C4-2B (cell line): ENCODE measurements at regions not wholly inside any gene's neighbourhood (a gene's known extent, or its start where the extent isn't known, plus 50 kb on each side); places are given as distances from the start of the nearest gene placed in this dataset.

Experiments
- H3K27ac ChIP-seq: fragments of 450-650 bp; 2 replicates; pipeline ENCODE4 v1.5.1; 2017
- CTCF ChIP-seq: fragments of 450-650 bp; conservative IDR thresholded peaks from 2 replicates; pipeline ENCODE4 v1.5.1; 2017; ENCODE audit warnings: mild to moderate bottlenecking
- ZFX ChIP-seq: fragments of 450-650 bp; IDR thresholded peaks from 2 replicates; pipeline ENCODE4 v1.6.1; 2017

DNA sequence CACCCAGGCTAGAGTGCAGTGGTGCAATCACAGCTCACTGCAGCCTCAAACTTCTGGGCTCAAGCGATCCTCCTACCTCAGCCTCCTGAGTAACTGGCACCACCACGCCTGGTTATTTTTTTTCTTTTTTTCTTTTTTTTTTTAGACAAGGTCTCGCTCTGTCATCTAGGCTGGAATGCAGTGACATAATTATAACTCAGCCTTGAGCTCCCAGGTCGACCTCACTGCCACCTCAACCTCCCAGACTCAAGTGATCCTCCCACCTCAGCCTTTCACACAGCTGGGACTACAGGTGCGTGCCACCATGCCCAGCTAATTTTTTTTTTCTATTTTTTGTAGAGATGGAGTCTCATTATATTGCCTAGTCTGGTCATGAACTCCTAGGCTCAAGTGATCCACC lies 66.9 kb upstream of the ECE1 start:
- TF ChIP-seq ZFX, result no peak
- no peak for TF ChIP-seq CTCF
- no peak overlapping the region for H3K27ac ChIP-seq

DNA sequence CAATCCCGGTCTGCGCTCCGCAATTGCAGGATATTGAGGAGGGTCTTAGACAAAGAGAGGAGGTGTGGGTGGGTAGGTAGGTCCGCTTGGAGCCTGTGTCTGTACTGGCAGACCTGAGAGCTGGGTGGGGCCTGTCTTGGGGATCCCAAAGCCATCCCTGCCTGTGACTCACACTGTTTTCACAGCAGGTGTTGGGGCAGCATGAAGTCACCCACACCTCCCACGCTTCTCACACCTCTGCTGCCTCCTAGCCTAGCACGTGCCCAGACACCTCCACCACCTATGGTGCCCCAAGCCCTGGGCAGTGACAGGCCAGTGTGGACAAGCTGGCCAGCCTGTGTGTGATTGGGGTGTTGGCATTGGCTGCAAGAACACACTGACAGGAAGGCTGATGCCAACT lies 65.7 kb upstream of the ECE1 start:
- TF ChIP-seq ZFX (no peak), CTCF (no peak)
- no peak overlapping the region for H3K27ac ChIP-seq

DNA sequence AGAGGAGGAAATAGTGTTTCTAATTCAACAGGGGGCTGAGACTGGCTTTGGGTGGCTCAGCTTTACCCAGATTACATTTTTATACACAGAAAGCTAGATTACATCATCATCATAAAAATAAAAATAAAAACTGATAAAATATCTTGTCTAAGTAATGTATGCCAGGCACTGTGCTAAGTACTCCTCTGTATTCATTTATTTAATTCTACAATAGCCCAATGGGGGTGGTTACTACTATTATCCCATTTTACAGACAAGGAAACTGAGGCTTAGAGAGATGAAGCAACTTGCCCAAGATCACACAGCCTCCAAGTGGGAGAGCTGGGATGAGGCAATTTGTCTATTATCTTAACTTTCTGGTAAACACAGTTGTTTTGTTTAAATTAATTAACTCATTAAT lies 62.3 kb upstream of the ECE1 start:
- TF ChIP-seq ZFX, result no peak
- TF ChIP-seq CTCF, result no peak
- H3K27ac ChIP-seq, result no peak overlapping the region

DNA sequence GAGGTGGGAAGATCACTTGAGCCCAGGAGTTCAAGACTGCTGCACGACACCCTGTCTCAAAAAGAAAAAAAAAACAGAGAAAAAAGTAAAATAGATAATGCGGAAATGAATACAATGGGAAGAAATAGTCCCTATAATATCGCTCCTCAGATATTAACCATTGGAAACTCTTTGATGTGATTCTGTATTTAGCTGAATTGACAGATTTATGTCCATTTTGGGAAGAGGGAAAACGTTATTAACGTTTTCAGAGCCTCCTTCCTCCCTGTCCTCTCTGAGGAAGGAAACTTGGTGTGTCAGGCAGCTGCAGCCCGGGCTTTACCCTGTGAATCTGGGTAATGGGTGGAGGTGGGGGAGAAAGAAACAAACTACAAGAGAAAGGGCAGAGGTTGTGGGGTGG lies 61.6 kb upstream of the ECE1 start:
- TF ChIP-seq ZFX (no peak), CTCF (no peak)
- H3K27ac ChIP-seq, result no peak overlapping the region

- no peak overlapping the region for H3K27ac ChIP-seq
- TF ChIP-seq CTCF (no peak), ZFX (no peak)
These were observed 60.1 kb upstream of the ECE1 start for GRCh38 chr1:21350202-21350885.

GRCh38 chr1:21349693-21350092 lies 59.4 kb upstream of the ECE1 start:
- TF ChIP-seq ZFX, result no peak
- no peak for TF ChIP-seq CTCF
- no peak overlapping the region for H3K27ac ChIP-seq

DNA sequence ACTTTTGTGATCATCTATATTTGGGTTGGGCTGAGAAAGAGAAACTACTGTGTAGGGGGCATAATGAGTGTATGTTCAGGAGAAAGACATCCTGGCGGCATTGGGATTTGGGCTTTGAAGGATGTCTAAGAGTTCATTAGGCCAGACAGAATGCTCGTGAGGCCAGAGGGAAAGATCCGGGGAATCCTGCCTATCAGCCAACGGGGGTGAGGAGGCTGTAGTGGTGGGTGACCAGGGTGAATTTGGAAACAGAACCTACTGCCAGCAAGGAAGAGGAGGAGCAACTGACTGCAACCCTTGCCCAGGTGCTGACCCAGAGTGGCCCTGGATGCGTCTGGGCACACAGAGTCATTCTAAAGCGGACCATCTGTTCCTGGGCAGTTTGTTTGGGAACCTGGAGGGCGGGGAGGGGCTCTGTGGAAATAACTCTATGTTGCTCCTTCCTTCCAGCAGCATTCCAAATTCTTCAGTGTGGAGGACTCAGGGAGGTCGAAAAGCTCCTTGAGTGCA lies 56.9 kb upstream of the ECE1 start:
- no peak overlapping the region for H3K27ac ChIP-seq

More for the DNA sequence above, 56.9 kb upstream of the ECE1 start:
- TF ChIP-seq CTCF (no peak), ZFX (no peak)
